ENCODE measurements at regions not wholly inside any gene's neighbourhood (a gene's known extent, or its start where the extent isn't known, plus 50 kb on each side); places are given as distances from the start of the nearest gene placed in this dataset.
"Not testable (repeated sequence)": the region's sequence is repeated elsewhere in the genome, so short reads cannot be mapped to it uniquely, and the experiment has no call there.

DNA sequence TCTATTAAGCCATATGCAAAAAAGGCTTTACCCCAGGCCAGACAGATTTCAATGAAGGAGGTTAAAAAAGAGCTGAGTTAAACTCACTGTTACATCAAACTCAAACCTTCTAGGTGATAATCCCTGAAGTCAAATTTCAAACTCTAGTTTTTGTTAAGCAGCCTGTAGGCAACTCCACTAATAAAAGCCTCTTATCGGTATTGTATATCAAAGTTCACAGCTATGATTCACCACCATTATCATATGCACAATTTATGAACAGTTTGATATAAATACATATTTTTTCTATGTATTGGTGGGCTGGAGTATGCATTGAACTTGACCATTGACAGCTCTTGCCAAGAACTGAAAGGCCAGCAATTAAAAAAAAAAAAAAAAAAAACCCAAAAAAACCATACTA, 308.2 kb downstream of the BTBD3 start:
- H3K9me3 ChIP-seq (ENCODE audit: control insufficient read depth, insufficient read depth, low read length), result no peaks in the 10 kb centered on the region
- H3K27me3 ChIP-seq (ENCODE audit: control insufficient read depth, insufficient read depth, low read length), result no peaks in the 10 kb centered on the region

GRCh38 chr20:12229891-12230290, 312.2 kb downstream of the BTBD3 start:
- Histone ChIP-seq H3K9me3 (ENCODE audit: control insufficient read depth, insufficient read depth, low read length) (no peaks in the 10 kb centered on the region), H3K9ac (ENCODE audit: low read depth, low read length) (no peak overlapping the region), H3K36me3 (ENCODE audit: control insufficient read depth, insufficient read depth, low read length) (no peaks in the 10 kb centered on the region), H3K4me3 (ENCODE audit: low read depth, low read length) (no peak overlapping the region), H3K27me3 (ENCODE audit: control insufficient read depth, insufficient read depth, low read length) (no peaks in the 10 kb centered on the region), H3K4me1 (ENCODE audit: control insufficient read depth, insufficient read depth, low read length) (no peaks in the 10 kb centered on the region)

More for the DNA sequence above, 308.2 kb downstream of the BTBD3 start:
- Histone ChIP-seq H3K4me3 (ENCODE audit: low read depth, low read length) (no peak overlapping the region), H3K4me1 (ENCODE audit: control insufficient read depth, insufficient read depth, low read length) (no peaks in the 10 kb centered on the region), H3K36me3 (ENCODE audit: control insufficient read depth, insufficient read depth, low read length) (no peaks in the 10 kb centered on the region), H3K9ac (ENCODE audit: low read depth, low read length) (no peak overlapping the region)

GRCh38 chr20:12237772-12238171, 320.1 kb downstream of the BTBD3 start:
- H3K36me3 ChIP-seq (ENCODE audit: control insufficient read depth, insufficient read depth, low read length), result no peaks in the 10 kb centered on the region
- H3K4me3 ChIP-seq (ENCODE audit: low read depth, low read length), result no peak overlapping the region
- H3K9ac ChIP-seq (ENCODE audit: low read depth, low read length), result no peak overlapping the region
- H3K9me3 ChIP-seq (ENCODE audit: control insufficient read depth, insufficient read depth, low read length), result no peaks in the 10 kb centered on the region
- H3K27me3 ChIP-seq (ENCODE audit: control insufficient read depth, insufficient read depth, low read length), result no peaks in the 10 kb centered on the region
- no peaks in the 10 kb centered on the region for H3K4me1 ChIP-seq (ENCODE audit: control insufficient read depth, insufficient read depth, low read length)

- H3K4me1 ChIP-seq (ENCODE audit: control insufficient read depth, insufficient read depth, low read length), result no peaks in the 10 kb centered on the region
- no peak overlapping the region for H3K9ac ChIP-seq (ENCODE audit: low read depth, low read length)
- H3K27me3 ChIP-seq (ENCODE audit: control insufficient read depth, insufficient read depth, low read length), result no peaks in the 10 kb centered on the region
- no peak overlapping the region for H3K4me3 ChIP-seq (ENCODE audit: low read depth, low read length)
- no peaks in the 10 kb centered on the region for H3K36me3 ChIP-seq (ENCODE audit: control insufficient read depth, insufficient read depth, low read length)
- no peaks in the 10 kb centered on the region for H3K9me3 ChIP-seq (ENCODE audit: control insufficient read depth, insufficient read depth, low read length)
Observed at GRCh38 chr20:12241065-12241464, 323.4 kb downstream of the BTBD3 start.

DNA sequence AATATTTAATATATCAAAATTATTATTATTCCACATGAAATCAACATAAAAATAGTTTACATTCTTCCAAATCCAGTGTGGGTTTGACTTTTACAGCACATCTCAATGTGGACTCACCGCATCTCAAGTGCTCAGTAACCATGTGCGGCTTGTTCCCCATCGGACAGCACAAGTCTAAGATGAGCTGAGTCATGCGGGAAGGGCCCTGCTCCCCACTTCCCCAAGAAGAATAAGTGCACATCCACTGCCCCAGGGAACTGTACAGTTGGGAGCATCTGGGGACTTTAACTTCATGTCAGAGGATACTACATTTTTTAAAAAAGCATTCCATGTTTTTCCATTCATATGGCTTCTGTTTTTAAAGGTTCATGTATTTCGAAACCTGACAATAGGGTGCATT, 325.6 kb downstream of the BTBD3 start:
- H3K27me3 ChIP-seq (ENCODE audit: control insufficient read depth, insufficient read depth, low read length), result no peaks in the 10 kb centered on the region
- H3K36me3 ChIP-seq (ENCODE audit: control insufficient read depth, insufficient read depth, low read length), result no peaks in the 10 kb centered on the region
- no peaks in the 10 kb centered on the region for H3K9me3 ChIP-seq (ENCODE audit: control insufficient read depth, insufficient read depth, low read length)
- H3K9ac ChIP-seq (ENCODE audit: low read depth, low read length), result no peak overlapping the region
- no peaks in the 10 kb centered on the region for H3K4me1 ChIP-seq (ENCODE audit: control insufficient read depth, insufficient read depth, low read length)
- no peak overlapping the region for H3K4me3 ChIP-seq (ENCODE audit: low read depth, low read length)

DNA sequence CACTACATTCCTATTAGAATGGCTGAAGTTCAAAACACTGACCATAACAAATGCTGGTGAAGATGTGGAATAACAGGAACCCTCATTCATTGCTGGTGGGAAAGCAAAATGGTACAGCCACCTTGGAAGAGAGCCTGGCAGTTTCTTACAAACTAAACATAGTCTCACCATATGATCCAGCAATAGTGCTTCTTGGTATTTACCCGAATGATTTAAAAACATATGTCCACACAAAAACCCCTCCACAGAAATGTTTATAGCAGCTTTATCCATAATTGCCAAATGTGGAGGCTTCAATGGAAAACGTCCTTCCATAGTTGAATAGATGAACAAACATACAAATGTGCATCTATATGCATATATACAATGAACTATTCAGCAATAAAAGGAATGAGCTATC, 330.8 kb downstream of the BTBD3 start:
- H3K4me3 ChIP-seq (ENCODE audit: low read depth, low read length), result no peak overlapping the region
- H3K9me3 ChIP-seq (ENCODE audit: control insufficient read depth, insufficient read depth, low read length), result no peaks in the 10 kb centered on the region
- H3K36me3 ChIP-seq (ENCODE audit: control insufficient read depth, insufficient read depth, low read length), result no peaks in the 10 kb centered on the region
- H3K27me3 ChIP-seq (ENCODE audit: control insufficient read depth, insufficient read depth, low read length), result no peaks in the 10 kb centered on the region
- H3K4me1 ChIP-seq (ENCODE audit: control insufficient read depth, insufficient read depth, low read length), result no peaks in the 10 kb centered on the region
- H3K9ac ChIP-seq (ENCODE audit: low read depth, low read length), result no peak overlapping the region

- H3K9ac ChIP-seq (ENCODE audit: low read depth, low read length); H3K36me3 ChIP-seq (ENCODE audit: control insufficient read depth, insufficient read depth, low read length); H3K27me3 ChIP-seq (ENCODE audit: control insufficient read depth, insufficient read depth, low read length); H3K4me1 ChIP-seq (ENCODE audit: control insufficient read depth, insufficient read depth, low read length); H3K9me3 ChIP-seq (ENCODE audit: control insufficient read depth, insufficient read depth, low read length); H3K4me3 ChIP-seq (ENCODE audit: low read depth, low read length): not testable (repeated sequence)
Observed at GRCh38 chr20:12250661-12251060, 333.0 kb downstream of the BTBD3 start.

GRCh38 chr20:12252793-12253192, 335.1 kb downstream of the BTBD3 start:
- no peak overlapping the region for H3K4me3 ChIP-seq (ENCODE audit: low read depth, low read length)
- no peaks in the 10 kb centered on the region for H3K9me3 ChIP-seq (ENCODE audit: control insufficient read depth, insufficient read depth, low read length)
- H3K36me3 ChIP-seq (ENCODE audit: control insufficient read depth, insufficient read depth, low read length), result no peaks in the 10 kb centered on the region
- no peaks in the 10 kb centered on the region for H3K4me1 ChIP-seq (ENCODE audit: control insufficient read depth, insufficient read depth, low read length)
- no peak overlapping the region for H3K9ac ChIP-seq (ENCODE audit: low read depth, low read length)
- H3K27me3 ChIP-seq (ENCODE audit: control insufficient read depth, insufficient read depth, low read length), result no peaks in the 10 kb centered on the region

GRCh38 chr20:12255461-12255970, 337.8 kb downstream of the BTBD3 start:
- Histone ChIP-seq H3K27me3 (ENCODE audit: control insufficient read depth, insufficient read depth, low read length) (no peaks in the 10 kb centered on the region), H3K4me3 (ENCODE audit: low read depth, low read length) (no peak overlapping the region), H3K4me1 (ENCODE audit: control insufficient read depth, insufficient read depth, low read length) (no peaks in the 10 kb centered on the region), H3K9ac (ENCODE audit: low read depth, low read length) (no peak overlapping the region), H3K9me3 (ENCODE audit: control insufficient read depth, insufficient read depth, low read length) (no peaks in the 10 kb centered on the region), H3K36me3 (ENCODE audit: control insufficient read depth, insufficient read depth, low read length) (no peaks in the 10 kb centered on the region)

- H3K9ac ChIP-seq (ENCODE audit: low read depth, low read length), result no peak overlapping the region
- no peaks in the 10 kb centered on the region for H3K36me3 ChIP-seq (ENCODE audit: control insufficient read depth, insufficient read depth, low read length)
- H3K4me1 ChIP-seq (ENCODE audit: control insufficient read depth, insufficient read depth, low read length), result no peaks in the 10 kb centered on the region
- no peaks in the 10 kb centered on the region for H3K27me3 ChIP-seq (ENCODE audit: control insufficient read depth, insufficient read depth, low read length)
- no peaks in the 10 kb centered on the region for H3K9me3 ChIP-seq (ENCODE audit: control insufficient read depth, insufficient read depth, low read length)
- H3K4me3 ChIP-seq (ENCODE audit: low read depth, low read length), result no peak overlapping the region
Observed at GRCh38 chr20:12256806-12257205, 339.1 kb downstream of the BTBD3 start.

DNA sequence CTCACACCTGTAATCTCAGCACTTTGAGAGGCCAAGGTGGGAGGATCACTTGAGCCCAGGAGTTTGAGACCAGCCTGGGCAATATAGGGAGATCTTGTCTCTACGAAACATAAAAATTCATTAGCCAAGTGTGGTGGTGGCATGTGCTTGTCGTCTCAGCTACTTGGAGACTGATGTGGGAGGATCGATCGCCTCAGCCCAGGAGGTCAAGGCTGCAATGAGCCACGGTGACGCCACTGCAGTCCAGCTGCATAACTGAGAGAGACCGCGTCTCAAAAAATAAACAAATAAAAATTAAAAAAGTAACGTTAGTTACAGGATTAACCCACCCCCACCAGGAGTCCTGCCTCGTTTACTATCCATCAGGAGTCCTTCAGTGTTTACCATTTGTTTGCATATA, 345.1 kb downstream of the BTBD3 start:
- Histone ChIP-seq H3K4me1 (ENCODE audit: control insufficient read depth, insufficient read depth, low read length) (no peaks in the 10 kb centered on the region), H3K4me3 (ENCODE audit: low read depth, low read length) (no peak overlapping the region), H3K9me3 (ENCODE audit: control insufficient read depth, insufficient read depth, low read length) (no peaks in the 10 kb centered on the region), H3K36me3 (ENCODE audit: control insufficient read depth, insufficient read depth, low read length) (no peaks in the 10 kb centered on the region), H3K9ac (ENCODE audit: low read depth, low read length) (no peak overlapping the region), H3K27me3 (ENCODE audit: control insufficient read depth, insufficient read depth, low read length) (no peaks in the 10 kb centered on the region)

DNA sequence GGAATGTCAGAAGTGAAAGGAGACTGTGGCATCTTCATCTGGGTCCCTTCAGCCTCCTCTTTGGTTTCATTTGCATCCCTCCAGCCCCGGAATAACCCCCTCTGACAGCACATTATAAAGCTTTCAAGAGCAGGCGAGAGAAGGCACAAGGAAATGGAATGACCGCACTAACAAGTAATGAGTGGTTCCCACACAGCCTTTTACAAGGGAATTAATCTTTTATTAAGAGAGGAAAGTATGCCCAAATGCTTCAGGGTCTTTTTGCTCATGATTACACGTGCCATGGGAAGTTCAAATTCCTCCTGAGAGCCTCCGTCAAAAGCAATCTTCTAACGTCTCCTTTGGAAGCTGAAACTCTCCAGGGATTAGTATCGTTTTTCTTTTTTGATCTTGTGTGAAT, 347.0 kb downstream of the BTBD3 start:
- no peaks in the 10 kb centered on the region for H3K27me3 ChIP-seq (ENCODE audit: control insufficient read depth, insufficient read depth, low read length)
- no peak overlapping the region for H3K9ac ChIP-seq (ENCODE audit: low read depth, low read length)
- H3K9me3 ChIP-seq (ENCODE audit: control insufficient read depth, insufficient read depth, low read length), result no peaks in the 10 kb centered on the region
- H3K4me3 ChIP-seq (ENCODE audit: low read depth, low read length), result no peak overlapping the region
- H3K36me3 ChIP-seq (ENCODE audit: control insufficient read depth, insufficient read depth, low read length), result no peaks in the 10 kb centered on the region
- no peaks in the 10 kb centered on the region for H3K4me1 ChIP-seq (ENCODE audit: control insufficient read depth, insufficient read depth, low read length)

DNA sequence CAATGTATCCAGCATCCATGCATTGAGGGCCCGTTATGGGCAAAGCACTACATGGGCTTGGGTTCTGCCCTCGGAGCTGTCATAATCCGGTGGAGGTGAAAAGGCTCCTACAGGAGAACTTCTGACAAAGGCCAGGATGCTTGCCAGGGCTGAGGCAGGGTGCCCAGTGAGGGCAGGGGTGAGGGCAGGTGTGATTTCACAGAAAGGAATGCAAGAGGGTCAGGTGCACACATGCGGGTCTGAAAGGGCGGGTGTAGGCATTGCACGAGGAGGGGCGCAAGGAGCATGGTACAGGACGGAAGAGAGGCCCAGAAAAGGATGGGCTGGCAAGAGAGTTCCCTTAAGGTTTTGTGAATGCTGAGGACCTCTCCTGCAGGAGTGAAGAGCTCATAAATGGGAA, 348.0 kb downstream of the BTBD3 start:
- Histone ChIP-seq H3K9ac (ENCODE audit: low read depth, low read length) (no peak overlapping the region), H3K9me3 (ENCODE audit: control insufficient read depth, insufficient read depth, low read length) (no peaks in the 10 kb centered on the region), H3K36me3 (ENCODE audit: control insufficient read depth, insufficient read depth, low read length) (no peaks in the 10 kb centered on the region)

More for the DNA sequence above, 348.0 kb downstream of the BTBD3 start:
- Histone ChIP-seq H3K27me3 (ENCODE audit: control insufficient read depth, insufficient read depth, low read length) (no peaks in the 10 kb centered on the region), H3K4me1 (ENCODE audit: control insufficient read depth, insufficient read depth, low read length) (no peaks in the 10 kb centered on the region), H3K4me3 (ENCODE audit: low read depth, low read length) (no peak overlapping the region)
